ENCODE measurements at regions not wholly inside any gene's neighbourhood (a gene's known extent, or its start where the extent isn't known, plus 50 kb on each side); places are given as distances from the start of the nearest gene placed in this dataset.

DNA sequence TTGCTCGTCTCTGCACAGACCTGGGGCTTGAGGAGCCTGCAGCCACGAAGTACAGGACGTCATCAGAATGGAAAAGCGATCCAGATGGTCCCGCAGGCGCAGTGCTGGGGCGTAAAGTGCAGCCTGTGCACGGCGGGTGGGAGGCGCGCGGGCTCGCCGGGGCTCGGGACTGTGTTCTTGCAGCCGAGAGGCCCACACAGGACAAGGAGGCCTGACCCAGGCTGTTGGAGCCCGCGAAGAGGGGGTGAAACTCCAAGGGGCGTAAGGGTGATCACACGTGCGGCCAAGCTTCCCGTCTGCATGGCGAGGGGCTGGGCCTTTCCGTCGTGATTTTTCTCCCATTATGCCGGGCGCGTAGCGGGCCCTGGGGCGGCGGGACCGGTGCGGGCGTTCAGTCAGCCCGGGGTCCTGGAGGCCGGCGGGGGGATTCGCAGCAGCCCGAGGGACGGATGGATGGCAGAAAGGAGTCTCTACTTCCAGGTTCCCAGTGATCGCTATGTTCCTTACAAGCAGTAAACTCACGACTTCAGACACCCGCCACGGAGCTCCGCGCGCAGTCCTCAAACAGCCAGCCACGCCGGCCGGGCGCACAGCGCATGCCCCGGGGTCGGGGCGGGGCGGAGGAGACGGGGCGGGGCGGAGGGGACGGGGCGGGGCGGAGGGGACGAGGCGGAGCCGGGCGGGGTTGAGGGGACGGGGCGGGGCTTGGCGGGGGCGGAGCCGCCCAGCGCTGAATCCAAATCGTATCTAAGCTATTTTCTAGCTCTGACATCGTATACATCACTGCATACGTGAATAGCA is 141.0 kb upstream of the KCNJ18 start:
- in situ Hi-C loops (cut with HindIII; ENCODE audit: extremely low pct_ligation_motif_present, low pct_unique_long_range_greater_than_20kb), result no loop called here
- H3K4me3 ChIP-seq (replicated peaks in 1 of 3; ENCODE audit: insufficient read depth in 1 of 3, low read depth in 2 of 3, low read length in 3 of 3), result peak overlapping the region; percentile 52 to 84 (median 77)
- peak overlapping the region; percentile 96 for H3K4me2 ChIP-seq (ENCODE audit: low read depth, low read length)
- H3K36me3 ChIP-seq (replicated peaks in 1 of 2; ENCODE audit: control insufficient read depth in 1 of 2, insufficient read depth in 2 of 2, low read length in 2 of 2), result 0 out of 5 replicates have a peak, but pooled peaks cover 0 to 2% of the 10 kb centered on the region in 2 experiments
- peak overlapping the region; percentile 66 for H3K9ac ChIP-seq (ENCODE audit: insufficient read depth, low read depth, low read length)
- POLR2A ChIA-PET, result interaction anchor here (0.8 to 1.2 kb wide), 5 partner anchors 9 to 508 kb away, joined by 3 to 4 read pairs (median 4); partner anchors contain the start of gene USP22
- H4K20me1 ChIP-seq (ENCODE audit: insufficient read depth, low read length), result peaks cover 7% of the 10 kb centered on the region; the same call in 1 of the 2 replicates
- CTCF ChIA-PET (ENCODE audit: low intra/inter-chr PET ratio, low total read pairs), result no interaction called here
- DNase-seq (ENCODE audit: low spot score) (peak; percentile 62), FAIRE-seq (no peak), ATAC-seq (peak; percentile 98)
- peaks cover 6% of the 10 kb centered on the region for H3K79me2 ChIP-seq (ENCODE audit: insufficient read depth, low read length)
- peaks cover 29% of the 10 kb centered on the region for H3K4me1 ChIP-seq (ENCODE audit: insufficient read depth, low read length)
- peak overlapping the region; percentile 30 for H3K27ac ChIP-seq (ENCODE audit: extremely low read length, insufficient read depth, low read length)
- no peak overlapping the region for H2AFZ ChIP-seq (ENCODE audit: low read length)
- H3K9me3 ChIP-seq (ENCODE audit: low read length), result no peaks in the 10 kb centered on the region
- under 1% methylated on average over 32 of the region's 75 CpGs for WGBS (ENCODE audit: low lambda C conversion rate)
- intact Hi-C loops (cut with micrococcal nuclease; ENCODE audit: unreplicated experiment), result no loop called here
- BruUV-seq (replicated peaks), result TSS peak; percentile 61
- no peaks in the 10 kb centered on the region for H3K27me3 ChIP-seq (ENCODE audit: control insufficient read depth in 1 of 2, insufficient read depth in 2 of 2, low read length in 2 of 2)
- TF ChIP-seq, protein P1, sequence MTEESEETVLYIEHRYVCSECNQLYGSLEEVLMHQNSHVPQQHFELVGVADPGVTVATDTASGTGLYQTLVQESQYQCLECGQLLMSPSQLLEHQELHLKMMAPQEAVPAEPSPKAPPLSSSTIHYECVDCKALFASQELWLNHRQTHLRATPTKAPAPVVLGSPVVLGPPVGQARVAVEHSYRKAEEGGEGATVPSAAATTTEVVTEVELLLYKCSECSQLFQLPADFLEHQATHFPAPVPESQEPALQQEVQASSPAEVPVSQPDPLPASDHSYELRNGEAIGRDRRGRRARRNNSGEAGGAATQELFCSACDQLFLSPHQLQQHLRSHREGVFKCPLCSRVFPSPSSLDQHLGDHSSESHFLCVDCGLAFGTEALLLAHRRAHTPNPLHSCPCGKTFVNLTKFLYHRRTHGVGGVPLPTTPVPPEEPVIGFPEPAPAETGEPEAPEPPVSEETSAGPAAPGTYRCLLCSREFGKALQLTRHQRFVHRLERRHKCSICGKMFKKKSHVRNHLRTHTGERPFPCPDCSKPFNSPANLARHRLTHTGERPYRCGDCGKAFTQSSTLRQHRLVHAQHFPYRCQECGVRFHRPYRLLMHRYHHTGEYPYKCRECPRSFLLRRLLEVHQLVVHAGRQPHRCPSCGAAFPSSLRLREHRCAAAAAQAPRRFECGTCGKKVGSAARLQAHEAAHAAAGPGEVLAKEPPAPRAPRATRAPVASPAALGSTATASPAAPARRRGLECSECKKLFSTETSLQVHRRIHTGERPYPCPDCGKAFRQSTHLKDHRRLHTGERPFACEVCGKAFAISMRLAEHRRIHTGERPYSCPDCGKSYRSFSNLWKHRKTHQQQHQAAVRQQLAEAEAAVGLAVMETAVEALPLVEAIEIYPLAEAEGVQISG (CRISPR knock-in tag; IDR thresholded peaks at IDR 0.05), result peak; percentile 62
- TF ChIP-seq MEF2D (CRISPR knock-in tag; IDR thresholded peaks at IDR 0.05), result 0 out of 2 replicates have a peak, but pooled peaks have one; percentile 25
- no peak for TF ChIP-seq TP53 (CRISPR knock-in tag; conservative IDR thresholded peaks at IDR 0.05)
- no peak for TF ChIP-seq SMYD3 (CRISPR knock-in tag; IDR thresholded peaks at IDR 0.05)
- peak; percentile 55 for TF ChIP-seq TAF1 (CRISPR knock-in tag; IDR thresholded peaks at IDR 0.05)
- TF ChIP-seq HNF4G (IDR thresholded peaks at IDR 0.05; ENCODE audit: borderline replicate concordance, low read depth, low read length), result no peak
- TF ChIP-seq HNF4G (CRISPR knock-in tag; IDR thresholded peaks at IDR 0.05; ENCODE audit: borderline replicate concordance, low read depth), result 0 out of 2 replicates have a peak, but pooled peaks have one; percentile 24
- peak; percentile 70 for TF ChIP-seq POLR2AphosphoS5 (IDR thresholded peaks at IDR 0.05; ENCODE audit: low read depth, low read length)
- TF ChIP-seq, protein P2, sequence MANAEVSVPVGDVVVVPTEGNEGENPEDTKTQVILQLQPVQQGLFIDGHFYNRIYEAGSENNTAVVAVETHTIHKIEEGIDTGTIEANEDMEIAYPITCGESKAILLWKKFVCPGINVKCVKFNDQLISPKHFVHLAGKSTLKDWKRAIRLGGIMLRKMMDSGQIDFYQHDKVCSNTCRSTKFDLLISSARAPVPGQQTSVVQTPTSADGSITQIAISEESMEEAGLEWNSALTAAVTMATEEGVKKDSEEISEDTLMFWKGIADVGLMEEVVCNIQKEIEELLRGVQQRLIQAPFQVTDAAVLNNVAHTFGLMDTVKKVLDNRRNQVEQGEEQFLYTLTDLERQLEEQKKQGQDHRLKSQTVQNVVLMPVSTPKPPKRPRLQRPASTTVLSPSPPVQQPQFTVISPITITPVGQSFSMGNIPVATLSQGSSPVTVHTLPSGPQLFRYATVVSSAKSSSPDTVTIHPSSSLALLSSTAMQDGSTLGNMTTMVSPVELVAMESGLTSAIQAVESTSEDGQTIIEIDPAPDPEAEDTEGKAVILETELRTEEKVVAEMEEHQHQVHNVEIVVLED (CRISPR knock-in tag; IDR thresholded peaks at IDR 0.05; ENCODE audit: borderline replicate concordance), result peak; percentile 60; the same call in 1 of the 2 replicates
- TF ChIP-seq KDM3A (CRISPR knock-in tag; IDR thresholded peaks at IDR 0.05; ENCODE audit: low read depth), result 0 out of 2 replicates have a peak, but pooled peaks have one; percentile 49
- 0 out of 2 replicates have a peak, but pooled peaks have one; percentile 44 for TF ChIP-seq HOXA3 (CRISPR knock-in tag; IDR thresholded peaks at IDR 0.05)
- TF ChIP-seq, protein P3, sequence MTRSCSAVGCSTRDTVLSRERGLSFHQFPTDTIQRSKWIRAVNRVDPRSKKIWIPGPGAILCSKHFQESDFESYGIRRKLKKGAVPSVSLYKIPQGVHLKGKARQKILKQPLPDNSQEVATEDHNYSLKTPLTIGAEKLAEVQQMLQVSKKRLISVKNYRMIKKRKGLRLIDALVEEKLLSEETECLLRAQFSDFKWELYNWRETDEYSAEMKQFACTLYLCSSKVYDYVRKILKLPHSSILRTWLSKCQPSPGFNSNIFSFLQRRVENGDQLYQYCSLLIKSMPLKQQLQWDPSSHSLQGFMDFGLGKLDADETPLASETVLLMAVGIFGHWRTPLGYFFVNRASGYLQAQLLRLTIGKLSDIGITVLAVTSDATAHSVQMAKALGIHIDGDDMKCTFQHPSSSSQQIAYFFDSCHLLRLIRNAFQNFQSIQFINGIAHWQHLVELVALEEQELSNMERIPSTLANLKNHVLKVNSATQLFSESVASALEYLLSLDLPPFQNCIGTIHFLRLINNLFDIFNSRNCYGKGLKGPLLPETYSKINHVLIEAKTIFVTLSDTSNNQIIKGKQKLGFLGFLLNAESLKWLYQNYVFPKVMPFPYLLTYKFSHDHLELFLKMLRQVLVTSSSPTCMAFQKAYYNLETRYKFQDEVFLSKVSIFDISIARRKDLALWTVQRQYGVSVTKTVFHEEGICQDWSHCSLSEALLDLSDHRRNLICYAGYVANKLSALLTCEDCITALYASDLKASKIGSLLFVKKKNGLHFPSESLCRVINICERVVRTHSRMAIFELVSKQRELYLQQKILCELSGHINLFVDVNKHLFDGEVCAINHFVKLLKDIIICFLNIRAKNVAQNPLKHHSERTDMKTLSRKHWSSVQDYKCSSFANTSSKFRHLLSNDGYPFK (CRISPR knock-in tag; IDR thresholded peaks at IDR 0.05; ENCODE audit: borderline replicate concordance), result 0 out of 2 replicates have a peak, but pooled peaks have one; percentile 37
- TF ChIP-seq ZNF263 (CRISPR knock-in tag; IDR thresholded peaks at IDR 0.05), result peak; percentile 61; the same call in 1 of the 2 replicates
- TF ChIP-seq MIER3 (CRISPR knock-in tag; IDR thresholded peaks at IDR 0.05; ENCODE audit: borderline replicate concordance), result no peak
- TF ChIP-seq ZNF607 (CRISPR knock-in tag; IDR thresholded peaks at IDR 0.05; ENCODE audit: borderline replicate concordance), result 0 out of 2 replicates have a peak, but pooled peaks have one; percentile 42
- peak; percentile 58; the same call in 1 of the 2 replicates for TF ChIP-seq ZNF891 (CRISPR knock-in tag; IDR thresholded peaks at IDR 0.05)

All from HepG2 (cell line).